Right lobe of liver (tissue), 6 donors: ENCODE measurements at regions not wholly inside any gene's neighbourhood (a gene's known extent, or its start where the extent isn't known, plus 50 kb on each side); places are given as distances from the start of the nearest gene placed in this dataset.

Source experiments
- ATAC-seq, 4 donors: fragments of 200-7000 bp; cut with Tn5 transposase; one replicate each; pipeline ENCODE4 v1.9.1; 2020; ENCODE audit warnings: mild to moderate bottlenecking in 4 of 4, moderate library complexity in 4 of 4
- DNase-seq, 3 donors: peaks; one replicate each; pipeline ENCODE4 v3.0.0-alpha.2; 2020
- H3K27ac ChIP-seq, 3 donors: fragments of 200-600 bp; one replicate each; pipeline ENCODE4 v1.8.0; 2022
- H3K27me3 ChIP-seq, 2 donors: fragments of 200-600 bp; one replicate each; pipeline ENCODE4 v1.8.0; 2022
- H3K36me3 ChIP-seq, 4 donors: fragments of 200-600 bp; sonication (generic) in 1 of 4; one replicate each; pipeline versions ENCODE4 v1.5.1 to v1.8.0; 2017 to 2022; ENCODE audit warnings: control low read depth in 1 of 4
- H3K4me1 ChIP-seq, 4 donors: fragments of 200-600 bp; sonication (generic) in 1 of 4; one replicate each; pipeline versions ENCODE4 v1.5.1 to v1.8.0; 2017 to 2022; ENCODE audit warnings: control low read depth in 1 of 4
- H3K4me3 ChIP-seq, 3 donors: fragments of 200-600 bp; one replicate each; pipeline ENCODE4 v1.8.0; 2022
- H3K9me3 ChIP-seq, 4 donors: fragments of 200-600 bp; sonication (generic) in 1 of 4; one replicate each; pipeline versions ENCODE4 v1.5.1 to v1.8.0; 2017 to 2022; ENCODE audit warnings: control low read depth in 1 of 4
- CTCF ChIP-seq, 4 donors: fragments of 200-600 bp in 3 of 4; fragments of 450-650 bp in 1 of 4; IDR thresholded peaks; one replicate each; pipeline versions ENCODE4 v1.5.1 to v1.8.0; 2016 to 2022; ENCODE audit warnings: antibody characterized with exemption in 4 of 4, mild to moderate bottlenecking in 2 of 4
- POLR2A ChIP-seq: fragments of 450-650 bp; IDR thresholded peaks from one replicate; pipeline ENCODE4 v1.6.1; 2017; ENCODE audit warnings: antibody characterized with exemption, mild to moderate bottlenecking
- WGBS: methylation state at CpG from one replicate; pipeline ENCODE4 v1.1.6; 2018; ENCODE audit warnings: low coverage, low lambda C conversion rate; ENCODE audit not compliant: insufficient coverage; ENCODE audit errors: missing lambda C conversion rate; 5-methylcytosine and 5-hydroxymethylcytosine counted together
- intact Hi-C, 2 donors: fragments of 100-400 bp; cut with DNase I; formaldehyde crosslinking; loops; one replicate each; pipeline versions ENCODE4 v1.11.2 to v1.14.1; 2022
- donor health status: DM: no; HTN: yes; CAD: no.
- donor health status: DM: no; HTN: no; CAD: no.
- donor health status: DM: no; HTN: no; CAD: no.
- donor health status: DM: no; HTN: yes; CAD: no.
- donor health status: DM: no; HTN: yes; CAD: no.

- intact Hi-C loops: no loop called here
Measured at GRCh38 chr3:73727117-73727821, 102.5 kb upstream of the PDZRN3 start.

GRCh38 chr3:73723596-73723995 lies 98.9 kb upstream of the PDZRN3 start:
- no peak for DNase-seq
- no peak overlapping the region for H3K27ac ChIP-seq
- TF ChIP-seq CTCF (IDR thresholded peaks at IDR 0.05) (no peak), POLR2A (no peak)
- no peaks in the 10 kb centered on the region for H3K9me3 ChIP-seq
- WGBS: 43% methylated on average over 3 of the region's 3 CpGs
- intact Hi-C loops: no loop called here
- H3K4me1 ChIP-seq: no peaks in the 10 kb centered on the region
- ATAC-seq: no peak
- no peak overlapping the region for H3K4me3 ChIP-seq
- no peaks in the 10 kb centered on the region for H3K27me3 ChIP-seq
- no peaks in the 10 kb centered on the region for H3K36me3 ChIP-seq

More at GRCh38 chr3:73727117-73727821, 102.5 kb upstream of the PDZRN3 start:
- Histone ChIP-seq H3K27ac (peak overlapping the region in 1 of 3 donors; percentile 16), H3K27me3 (no peaks in the 10 kb centered on the region), H3K4me3 (no peak overlapping the region), H3K36me3 (no peaks in the 10 kb centered on the region), H3K9me3 (no peaks in the 10 kb centered on the region), H3K4me1 (no peaks in the 10 kb centered on the region)
- WGBS: 44% methylated on average over 8 of the region's 8 CpGs
- no peak for TF ChIP-seq POLR2A
- ATAC-seq: no peak
- DNase-seq: no peak

- ATAC-seq (no peak), DNase-seq (no peak)
- Histone ChIP-seq H3K4me3 (no peak overlapping the region), H3K9me3 (no peaks in the 10 kb centered on the region), H3K36me3 (no peaks in the 10 kb centered on the region), H3K4me1 (no peaks in the 10 kb centered on the region), H3K27me3 (no peaks in the 10 kb centered on the region), H3K27ac (peak overlapping the region in 2 of 3 donors; percentile 0 to 14)
- WGBS: 41% methylated on average over 6 of the region's 6 CpGs
- intact Hi-C loops: no loop called here
- TF ChIP-seq CTCF (IDR thresholded peaks at IDR 0.05) (no peak), POLR2A (no peak)
Measured at GRCh38 chr3:73719861-73720260, 95.1 kb upstream of the PDZRN3 start.

GRCh38 chr3:73719413-73719851 lies 94.7 kb upstream of the PDZRN3 start:
- no peak overlapping the region for H3K4me3 ChIP-seq
- TF ChIP-seq CTCF (IDR thresholded peaks at IDR 0.05) (no peak), POLR2A (no peak)
- no peaks in the 10 kb centered on the region for H3K36me3 ChIP-seq
- no peaks in the 10 kb centered on the region for H3K9me3 ChIP-seq
- intact Hi-C loops: no loop called here
- DNase-seq: no peak
- H3K4me1 ChIP-seq: no peaks in the 10 kb centered on the region
- 47% methylated on average over 5 of the region's 5 CpGs for WGBS
- peak overlapping the region in 2 of 3 donors; percentile 0 to 14 for H3K27ac ChIP-seq
- H3K27me3 ChIP-seq: no peaks in the 10 kb centered on the region
- ATAC-seq: no peak

GRCh38 chr3:73718326-73719110 lies 93.8 kb upstream of the PDZRN3 start:
- ATAC-seq (no peak), DNase-seq (no peak)
- Histone ChIP-seq H3K4me1 (no peaks in the 10 kb centered on the region), H3K4me3 (no peak overlapping the region), H3K36me3 (no peaks in the 10 kb centered on the region), H3K27me3 (no peaks in the 10 kb centered on the region), H3K27ac (no peak overlapping the region), H3K9me3 (no peaks in the 10 kb centered on the region)
- intact Hi-C loops: no loop called here
- no peak for TF ChIP-seq POLR2A
- TF ChIP-seq CTCF (IDR thresholded peaks at IDR 0.05): no peak
- WGBS: 61% methylated on average over 5 of the region's 5 CpGs
